Uterus (tissue), 3 donors: ENCODE measurements at regions not wholly inside any gene's neighbourhood (a gene's known extent, or its start where the extent isn't known, plus 50 kb on each side); places are given as distances from the start of the nearest gene placed in this dataset.

Experiments
- DNase-seq, 2 donors: peaks; one replicate each; pipeline ENCODE4 v3.0.0-alpha.2; 2019 to 2020
- H3K27ac ChIP-seq, 2 donors: fragments of 200-600 bp; sonication (generic); 1 replicate in 1 of 2; 2 replicates in 1 of 2; pipeline ENCODE4 v1.5.1; 2016 to 2018
- H3K27me3 ChIP-seq, 2 donors: fragments of 200-600 bp; sonication (generic); one replicate each; pipeline ENCODE4 v1.5.1; 2018 to 2019; ENCODE audit warnings: control low read depth in 1 of 2
- H3K36me3 ChIP-seq, 2 donors: fragments of 200-600 bp; sonication (generic); one replicate each; pipeline ENCODE4 v1.5.1; 2019; ENCODE audit warnings: control low read depth in 1 of 2
- H3K4me1 ChIP-seq, 2 donors: fragments of 200-600 bp; sonication (generic); one replicate each; pipeline ENCODE4 v1.5.1; 2018 to 2019; ENCODE audit warnings: control low read depth in 1 of 2
- H3K4me3 ChIP-seq, 2 donors: fragments of 200-600 bp; sonication (generic); 1 replicate in 1 of 2; 2 replicates in 1 of 2; pipeline ENCODE4 v1.5.1; 2018 to 2019; ENCODE audit warnings: mild to moderate bottlenecking in 1 of 2
- H3K9me3 ChIP-seq, 2 donors: fragments of 200-600 bp; sonication (generic); one replicate each; pipeline ENCODE4 v1.5.1; 2019; ENCODE audit warnings: control low read depth in 1 of 2
- CTCF ChIP-seq, 4 experiments: fragments of 200-600 bp in 2 of 4; fragments of 450-650 bp in 2 of 4; sonication (generic) in 2 of 4; IDR thresholded peaks; one replicate each; pipeline ENCODE4 v1.5.1; 2016 to 2019; ENCODE audit warnings: antibody characterized with exemption in 4 of 4, mild to moderate bottlenecking in 2 of 4, moderate library complexity in 1 of 4
- POLR2A ChIP-seq, 2 donors: fragments of 450-650 bp; IDR thresholded peaks; one replicate each; pipeline ENCODE4 v1.6.1; 2016; ENCODE audit warnings: antibody characterized with exemption in 2 of 2, mild to moderate bottlenecking in 1 of 2, moderate library complexity in 1 of 2
- intact Hi-C: fragments of 100-400 bp; cut with DNase I; formaldehyde crosslinking; loops from one replicate; pipeline ENCODE4 v1.15.1; 2023; ENCODE audit warnings: low total_unique reads
- donor health status: DM: yes; HTN: yes; CAD: no.

GRCh38 chr3:34200576-34200975 is 402.1 kb downstream of the PDCD6IP start:
- TF ChIP-seq CTCF (IDR thresholded peaks at IDR 0.05) (no peak), POLR2A (IDR thresholded peaks at IDR 0.05) (no peak)
- Histone ChIP-seq H3K4me3 (no peak overlapping the region), H3K36me3 (no peaks in the 10 kb centered on the region)

GRCh38 chr3:34202975-34203374 is 404.5 kb downstream of the PDCD6IP start:
- TF ChIP-seq CTCF (IDR thresholded peaks at IDR 0.05), result no peak
- no peak for TF ChIP-seq POLR2A (IDR thresholded peaks at IDR 0.05)
- intact Hi-C loops, result no loop called here
- no peaks in the 10 kb centered on the region for H3K9me3 ChIP-seq

More at GRCh38 chr3:34200576-34200975, 402.1 kb downstream of the PDCD6IP start:
- Histone ChIP-seq H3K9me3 (no peaks in the 10 kb centered on the region), H3K27ac (no peak overlapping the region), H3K27me3 (no peaks in the 10 kb centered on the region), H3K4me1 (no peaks in the 10 kb centered on the region)
- no peak for DNase-seq
- intact Hi-C loops, result no loop called here

GRCh38 chr3:34203386-34203785 is 405.0 kb downstream of the PDCD6IP start:
- H3K4me3 ChIP-seq, result no peak overlapping the region
- intact Hi-C loops, result no loop called here
- H3K36me3 ChIP-seq, result no peaks in the 10 kb centered on the region
- H3K4me1 ChIP-seq, result no peaks in the 10 kb centered on the region
- TF ChIP-seq CTCF (IDR thresholded peaks at IDR 0.05) (no peak), POLR2A (IDR thresholded peaks at IDR 0.05) (no peak)
- H3K9me3 ChIP-seq, result no peaks in the 10 kb centered on the region
- H3K27ac ChIP-seq, result peak overlapping the region in 1 of 2 donors; percentile 3
- no peak for DNase-seq
- no peaks in the 10 kb centered on the region for H3K27me3 ChIP-seq

More at GRCh38 chr3:34202975-34203374, 404.5 kb downstream of the PDCD6IP start:
- H3K4me1 ChIP-seq, result no peaks in the 10 kb centered on the region
- H3K36me3 ChIP-seq, result no peaks in the 10 kb centered on the region
- no peak overlapping the region for H3K4me3 ChIP-seq
- H3K27me3 ChIP-seq, result no peaks in the 10 kb centered on the region
- peak overlapping the region in 1 of 2 donors; percentile 3 for H3K27ac ChIP-seq
- DNase-seq, result no peak

GRCh38 chr3:34207002-34207401 is 408.6 kb downstream of the PDCD6IP start:
- Histone ChIP-seq H3K27me3 (no peaks in the 10 kb centered on the region), H3K9me3 (no peaks in the 10 kb centered on the region), H3K36me3 (no peaks in the 10 kb centered on the region), H3K27ac (peak overlapping the region in 1 of 2 donors; percentile 72), H3K4me3 (no peak overlapping the region), H3K4me1 (no peaks in the 10 kb centered on the region)
- no peak for DNase-seq
- no peak for TF ChIP-seq CTCF (IDR thresholded peaks at IDR 0.05)
- TF ChIP-seq POLR2A (IDR thresholded peaks at IDR 0.05), result no peak
- intact Hi-C loops, result no loop called here

GRCh38 chr3:34207806-34208205 is 409.4 kb downstream of the PDCD6IP start:
- Histone ChIP-seq H3K4me3 (no peak overlapping the region), H3K4me1 (no peaks in the 10 kb centered on the region), H3K27ac (peak overlapping the region; percentile 52 to 72), H3K27me3 (no peaks in the 10 kb centered on the region), H3K36me3 (no peaks in the 10 kb centered on the region), H3K9me3 (no peaks in the 10 kb centered on the region)
- no peak for DNase-seq
- intact Hi-C loops, result no loop called here
- TF ChIP-seq CTCF (IDR thresholded peaks at IDR 0.05) (no peak), POLR2A (IDR thresholded peaks at IDR 0.05) (no peak)
